ENCODE measurements at regions not wholly inside any gene's neighbourhood (a gene's known extent, or its start where the extent isn't known, plus 50 kb on each side); places are given as distances from the start of the nearest gene placed in this dataset.

GRCh38 chr3:30520699-30521098, 85.7 kb upstream of the TGFBR2 start:
- no peak overlapping the region for H2BK5ac ChIP-seq (ENCODE audit: low read depth, low read length, poor library complexity, severe bottlenecking)
- POLR2A ChIA-PET (ENCODE audit: unreplicated experiment) = no interaction called here
- intact Hi-C loops (cut with micrococcal nuclease) = no loop called here
- no peak overlapping the region for H3K18ac ChIP-seq (ENCODE audit: low read depth, low read length)
- H4K91ac ChIP-seq (ENCODE audit: insufficient read depth, low read depth, low read length) = no peak overlapping the region
- no peak overlapping the region for H2AK9ac ChIP-seq (replicated peaks; ENCODE audit: low read depth, low read length, poor library complexity)
- no peak overlapping the region for H3K4me3 ChIP-seq (ENCODE audit: insufficient read depth, low read depth, low read length)
- TF ChIP-seq BHLHE40 (IDR thresholded peaks at IDR 0.05; ENCODE audit: low read depth, low read length) (no peak), ELK1 (IDR thresholded peaks at IDR 0.05; ENCODE audit: borderline replicate concordance, low read depth, low read length) (no peak), CEBPB (IDR thresholded peaks at IDR 0.05; ENCODE audit: low read depth, low read length) (no peak), MXI1 (IDR thresholded peaks at IDR 0.05; ENCODE audit: borderline replicate concordance, low read depth, low read length) (no peak), RAD21 (IDR thresholded peaks at IDR 0.05; ENCODE audit: low read length) (no peak), RFX5 (IDR thresholded peaks at IDR 0.05; ENCODE audit: low read depth, low read length) (no peak), MAFK (IDR thresholded peaks at IDR 0.05; ENCODE audit: low read depth, low read length) (no peak)
- H2BK20ac ChIP-seq (ENCODE audit: low read depth, low read length) = no peak overlapping the region
- no peaks in the 10 kb centered on the region for H3K9me3 ChIP-seq (ENCODE audit: control insufficient read depth, insufficient read depth, low read length)
- no CpG with 5 or more reads among the region's 2 CpGs for WGBS, 2 experiments (ENCODE audit: extremely low coverage in 2 of 2, insufficient read length in 1 of 2)
- 0 out of 2 replicates have a peak, but pooled peaks cover 2% of the 10 kb centered on the region for H3K9me1 ChIP-seq (ENCODE audit: insufficient read depth, low read length)
- H2AK5ac ChIP-seq (ENCODE audit: low read depth, low read length) = no peak overlapping the region
- 0 out of 2 replicates have a peak, but pooled peaks cover 1% of the 10 kb centered on the region for H3K4me1 ChIP-seq (ENCODE audit: control insufficient read depth, insufficient read depth, low read length)
- no peaks in the 10 kb centered on the region for H3K27me3 ChIP-seq (ENCODE audit: control insufficient read depth, insufficient read depth, low read length)
- H3K9ac ChIP-seq (ENCODE audit: low read depth, low read length) = no peak overlapping the region
- no peak for ATAC-seq (ENCODE audit: low read depth)
- no peak overlapping the region for H3K4me2 ChIP-seq (ENCODE audit: low read depth, low read length)
- no peak overlapping the region for H4K5ac ChIP-seq (ENCODE audit: low read depth, low read length)
- no peak overlapping the region for H3K4ac ChIP-seq (ENCODE audit: low read depth, low read length)
- H3K23ac ChIP-seq (ENCODE audit: low read depth, low read length) = no peak overlapping the region
- H4K8ac ChIP-seq (ENCODE audit: low read depth in 2 of 2, low read length in 2 of 2) = no peak overlapping the region
- H4K20me1 ChIP-seq (ENCODE audit: insufficient read depth, low read length) = no peaks in the 10 kb centered on the region
- dilution Hi-C loops (cut with HindIII; ENCODE audit: low sequenced_read_pairs, unreplicated experiment) = no loop called here
- H3K56ac ChIP-seq (ENCODE audit: extremely low read depth, insufficient read depth, low read length) = no peak overlapping the region
- in situ Hi-C loops (cut with MboI; ENCODE audit: low sequenced_read_pairs) = no loop called here
- DNase-seq = no peak
- H2AFZ ChIP-seq (replicated peaks; ENCODE audit: low read length, poor library complexity) = no peak overlapping the region
- no peak overlapping the region for H2BK120ac ChIP-seq (ENCODE audit: low read depth, low read length)
- no TSS peak for BruUV-seq (replicated peaks)
- H2BK15ac ChIP-seq (ENCODE audit: low read depth, low read length) = no peak overlapping the region
- no peaks in the 10 kb centered on the region for H3K79me1 ChIP-seq (ENCODE audit: low read depth in 1 of 2, low read length in 2 of 2)
- CTCF ChIA-PET = no interaction called here
- no peak overlapping the region for H3K14ac ChIP-seq (replicated peaks; ENCODE audit: low read depth, low read length)
- H3K36me3 ChIP-seq (ENCODE audit: control insufficient read depth, insufficient read depth, low read length) = no peaks in the 10 kb centered on the region
- H3K27ac ChIP-seq (ENCODE audit: insufficient read depth, low read length) = no peak overlapping the region

Measured in IMR-90 (cell line).